Epithelial cell of esophagus (primary cell): ENCODE measurements at regions not wholly inside any gene's neighbourhood (a gene's known extent, or its start where the extent isn't known, plus 50 kb on each side); places are given as distances from the start of the nearest gene placed in this dataset.
"Not testable (repeated sequence)": the region's sequence is repeated elsewhere in the genome, so short reads cannot be mapped to it uniquely, and the experiment has no call there.

ENCODE experiments used
- DNase-seq: peaks from one replicate; pipeline ENCODE4 v3.0.0; 2010; ENCODE audit warnings: low read depth
- H3K4me3 ChIP-seq: 2 replicates; pipeline ENCODE4 v1.5.1; 2011; ENCODE audit warnings: mild to moderate bottlenecking, low read length, control low read depth
- TF ChIP-seq, protein P1 (sequence below): IDR thresholded peaks from 2 replicates; pipeline ENCODE4 v1.5.1; 2011; ENCODE audit warnings: low read depth, mild to moderate bottlenecking, low read length, control low read depth, inconsistent platforms; ENCODE audit not compliant: insufficient read depth; ENCODE audit errors: missing control alignments

DNA sequence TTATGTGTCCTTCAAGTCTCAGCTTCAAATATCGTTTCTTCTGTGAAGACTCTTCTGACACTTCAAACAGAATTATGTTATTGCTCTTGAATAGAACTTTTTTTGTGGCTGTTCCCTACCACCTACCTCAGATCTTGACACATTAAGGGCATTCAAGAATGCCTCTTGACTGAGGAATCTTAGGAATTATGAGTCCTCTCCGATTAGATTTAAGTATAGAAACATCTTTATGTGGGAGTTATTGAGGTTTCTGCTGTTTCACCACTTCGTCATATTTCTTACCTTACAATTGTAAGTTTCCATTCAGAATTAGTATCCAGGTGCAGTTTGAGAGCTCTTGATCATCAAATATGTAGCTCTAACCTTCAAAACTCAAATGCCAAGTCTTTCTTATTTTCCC is 324.2 kb upstream of the NUDT12 start:
- TF ChIP-seq, protein P1, sequence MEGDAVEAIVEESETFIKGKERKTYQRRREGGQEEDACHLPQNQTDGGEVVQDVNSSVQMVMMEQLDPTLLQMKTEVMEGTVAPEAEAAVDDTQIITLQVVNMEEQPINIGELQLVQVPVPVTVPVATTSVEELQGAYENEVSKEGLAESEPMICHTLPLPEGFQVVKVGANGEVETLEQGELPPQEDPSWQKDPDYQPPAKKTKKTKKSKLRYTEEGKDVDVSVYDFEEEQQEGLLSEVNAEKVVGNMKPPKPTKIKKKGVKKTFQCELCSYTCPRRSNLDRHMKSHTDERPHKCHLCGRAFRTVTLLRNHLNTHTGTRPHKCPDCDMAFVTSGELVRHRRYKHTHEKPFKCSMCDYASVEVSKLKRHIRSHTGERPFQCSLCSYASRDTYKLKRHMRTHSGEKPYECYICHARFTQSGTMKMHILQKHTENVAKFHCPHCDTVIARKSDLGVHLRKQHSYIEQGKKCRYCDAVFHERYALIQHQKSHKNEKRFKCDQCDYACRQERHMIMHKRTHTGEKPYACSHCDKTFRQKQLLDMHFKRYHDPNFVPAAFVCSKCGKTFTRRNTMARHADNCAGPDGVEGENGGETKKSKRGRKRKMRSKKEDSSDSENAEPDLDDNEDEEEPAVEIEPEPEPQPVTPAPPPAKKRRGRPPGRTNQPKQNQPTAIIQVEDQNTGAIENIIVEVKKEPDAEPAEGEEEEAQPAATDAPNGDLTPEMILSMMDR = no peak
- no peak for DNase-seq
- H3K4me3 ChIP-seq = no peak overlapping the region

DNA sequence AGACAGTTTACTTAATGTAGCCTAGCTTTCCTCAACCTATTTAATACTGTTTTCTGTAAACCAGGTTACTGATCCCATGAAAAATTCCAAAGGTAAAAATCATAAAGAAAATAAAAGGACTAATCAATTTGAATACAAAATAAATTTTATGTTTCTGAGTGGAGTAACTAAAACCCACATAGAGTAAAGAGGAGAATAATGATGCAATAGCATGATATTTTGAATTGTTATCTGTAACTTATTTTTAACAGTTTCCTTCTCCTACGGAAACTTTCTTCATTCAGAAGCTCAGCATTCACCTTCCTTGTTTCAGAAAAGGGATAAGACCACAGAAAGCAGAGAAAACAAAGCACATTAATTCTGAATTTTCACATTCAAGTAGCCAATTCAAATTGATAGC is 320.6 kb upstream of the NUDT12 start:
- TF ChIP-seq, protein P1 = no peak
- H3K4me3 ChIP-seq = no peak overlapping the region
- no peak for DNase-seq

DNA sequence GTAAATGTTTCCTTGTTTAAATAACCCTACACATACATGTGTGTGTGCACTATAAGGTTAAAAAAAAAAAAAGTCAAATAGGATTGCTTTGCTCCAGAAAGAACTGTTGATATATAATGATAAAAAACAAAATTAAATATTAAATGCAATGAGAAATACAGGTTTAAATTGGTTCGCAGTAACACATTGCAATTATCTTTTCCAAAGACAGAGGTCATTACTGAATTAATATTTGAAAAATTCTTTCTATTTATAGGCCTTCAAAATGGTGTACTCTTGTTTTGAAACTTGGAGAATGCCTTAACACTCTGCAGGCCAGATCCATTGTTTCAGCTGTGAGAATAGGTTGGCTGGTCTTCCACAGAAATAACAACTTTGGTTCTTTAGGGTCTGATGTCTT is 319.0 kb upstream of the NUDT12 start:
- no peak for DNase-seq
- TF ChIP-seq, protein P1 = no peak
- no peak overlapping the region for H3K4me3 ChIP-seq

DNA sequence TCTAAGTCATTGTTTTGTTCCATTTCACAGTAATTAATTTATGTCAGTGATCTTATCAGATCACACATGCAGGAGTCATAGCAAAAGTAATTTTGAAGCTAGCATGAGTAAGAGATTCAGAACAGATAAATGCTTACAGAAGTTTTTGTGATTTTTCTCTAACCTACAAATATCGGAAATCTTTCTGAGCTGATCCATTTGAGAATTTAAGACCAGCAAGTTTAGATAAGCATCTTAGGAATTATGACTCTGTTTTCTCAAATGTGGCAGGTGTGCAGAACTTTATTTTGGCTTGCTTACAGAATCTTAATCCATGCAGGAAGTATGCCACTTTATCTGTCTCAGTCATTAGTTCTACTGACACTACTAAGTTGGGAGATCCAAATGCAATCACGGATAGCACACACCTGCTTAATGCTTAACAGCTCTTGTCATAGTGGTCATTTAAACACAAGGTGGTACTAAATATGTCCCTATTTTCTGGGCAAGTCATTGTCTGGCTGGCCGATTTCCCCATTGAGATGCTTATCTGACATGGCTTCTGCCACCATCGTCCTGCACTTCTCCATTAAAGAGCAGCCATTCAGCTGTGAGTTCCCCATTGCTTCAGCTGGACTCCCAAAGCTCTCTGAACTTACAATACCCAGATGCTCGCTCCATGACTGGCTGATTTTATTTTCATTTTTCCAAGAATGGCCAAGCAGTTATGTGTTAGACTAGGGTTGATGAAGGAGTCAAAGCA is 305.4 kb upstream of the NUDT12 start:
- DNase-seq = no peak
- no peak overlapping the region for H3K4me3 ChIP-seq
- TF ChIP-seq, protein P1 = no peak

DNA sequence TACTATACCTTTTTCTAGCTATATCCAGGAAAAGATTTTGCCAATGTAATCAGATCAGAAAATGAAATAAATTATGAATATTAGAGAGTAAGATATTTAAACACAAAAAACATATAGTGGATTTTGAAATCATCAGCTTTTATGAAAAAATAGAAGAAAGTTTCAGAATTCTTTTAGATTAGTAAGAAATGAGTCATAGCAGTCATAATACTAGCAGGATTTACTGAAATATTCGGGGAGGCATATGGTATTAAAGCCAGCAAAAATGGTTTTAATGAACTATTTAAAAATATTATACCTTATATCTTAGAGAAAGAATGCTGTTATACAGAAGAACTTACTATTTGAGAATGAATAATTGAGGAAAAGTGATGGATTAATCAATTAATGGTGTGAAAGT is 303.6 kb upstream of the NUDT12 start:
- TF ChIP-seq, protein P1 = no peak
- DNase-seq = no peak
- no peak overlapping the region for H3K4me3 ChIP-seq

DNA sequence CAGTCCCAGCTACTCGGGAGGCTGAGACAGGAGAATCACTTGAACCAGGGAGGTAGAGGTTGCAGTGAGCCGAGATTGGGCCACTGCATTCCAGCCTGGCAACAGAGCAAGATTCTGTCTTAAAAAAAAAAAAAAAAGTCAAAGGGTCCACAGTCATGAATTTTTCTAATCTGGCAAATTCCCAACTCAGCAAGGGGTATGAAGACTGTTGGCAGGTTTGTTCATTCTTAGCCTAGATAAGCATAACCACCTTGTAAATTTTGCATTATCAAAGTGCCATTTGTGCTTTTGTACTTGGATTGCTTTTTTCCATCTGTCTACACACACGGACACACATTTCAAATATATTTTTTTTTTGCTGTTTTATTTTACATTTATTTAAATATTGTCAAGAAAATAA is 299.8 kb upstream of the NUDT12 start:
- no peak overlapping the region for H3K4me3 ChIP-seq
- no peak for DNase-seq
- TF ChIP-seq, protein P1 = no peak

DNA sequence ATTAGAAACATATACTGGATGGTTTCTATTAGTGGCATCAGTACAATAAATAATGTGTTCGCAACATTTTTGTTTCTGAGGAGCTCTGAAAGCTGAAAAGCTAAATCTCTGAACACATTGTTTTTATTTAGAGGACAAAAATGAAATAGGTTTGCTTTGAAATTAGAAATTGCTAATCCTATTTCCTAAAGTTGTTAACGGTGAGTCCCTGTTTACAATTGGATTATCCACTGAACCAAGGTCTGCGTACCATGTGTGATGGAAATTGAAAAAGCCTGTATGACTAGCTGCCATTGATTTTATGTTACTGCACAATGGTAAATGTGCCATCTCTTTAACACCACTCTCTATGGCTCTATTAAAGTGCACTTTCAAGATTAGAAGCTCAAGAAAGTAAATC is 297.7 kb upstream of the NUDT12 start:
- DNase-seq = no peak
- TF ChIP-seq, protein P1 = no peak
- H3K4me3 ChIP-seq = no peak overlapping the region

DNA sequence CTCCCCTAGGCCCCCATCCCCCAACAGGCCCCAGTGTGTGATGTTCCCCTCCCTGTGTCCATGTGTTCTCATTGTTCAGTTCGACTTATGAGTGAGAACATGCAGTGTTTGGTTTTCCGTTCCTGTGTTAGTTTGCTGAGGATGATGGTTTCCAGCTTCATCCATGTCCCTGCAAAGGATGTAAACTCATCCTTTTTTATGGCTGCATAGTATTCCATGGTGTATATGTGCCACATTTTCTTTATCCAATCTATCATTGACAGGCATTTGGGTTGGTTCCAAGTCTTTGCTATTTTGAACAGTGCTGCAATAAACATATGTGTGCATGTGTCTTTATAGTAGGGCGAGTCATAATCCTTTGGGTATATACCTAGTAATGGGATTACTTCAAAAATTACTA is 295.8 kb upstream of the NUDT12 start:
- not testable (repeated sequence) for H3K4me3 ChIP-seq

More for the DNA sequence above, 295.8 kb upstream of the NUDT12 start:
- DNase-seq = not testable (repeated sequence)
